BLaER1 treated with 17β-estradiol and CSF1 and Interleukin-3, amounts not matched to agents 10 nM and 100 nM (cell line): ENCODE measurements at regions not wholly inside any gene's neighbourhood (a gene's known extent, or its start where the extent isn't known, plus 50 kb on each side); places are given as distances from the start of the nearest gene placed in this dataset.
"Not testable (repeated sequence)": the region's sequence is repeated elsewhere in the genome, so short reads cannot be mapped to it uniquely, and the experiment has no call there.

Experiments
- H3K27ac ChIP-seq, 11 experiments: shearing (Covaris generic); formaldehyde crosslinking; 2 replicates each; pipeline ENCODE4 v1.8.1; 2022
- H3K27me3 ChIP-seq, 11 experiments: shearing (Covaris generic); formaldehyde crosslinking; 2 replicates each; pipeline ENCODE4 v1.8.1; 2022
- H3K36me3 ChIP-seq, 11 experiments: shearing (Covaris generic); formaldehyde crosslinking; 2 replicates each; pipeline ENCODE4 v1.8.1; 2022
- H3K4me1 ChIP-seq, 10 experiments: shearing (Covaris generic); formaldehyde crosslinking; 2 replicates each; pipeline ENCODE4 v1.8.1; 2022
- H3K4me2 ChIP-seq, 11 experiments: shearing (Covaris generic); formaldehyde crosslinking; 2 replicates each; pipeline ENCODE4 v1.8.1; 2022
- H3K4me3 ChIP-seq, 10 experiments: shearing (Covaris generic); formaldehyde crosslinking; 2 replicates each; pipeline ENCODE4 v1.8.1; 2022
- H3K9ac ChIP-seq, 11 experiments: shearing (Covaris generic); formaldehyde crosslinking; 2 replicates each; pipeline ENCODE4 v1.8.1; 2022
- H3K9me3 ChIP-seq, 11 experiments: shearing (Covaris generic); formaldehyde crosslinking; replicated peaks in 1 of 11; 2 replicates each; pipeline ENCODE4 v1.8.1; 2022
- H4K20me1 ChIP-seq, 11 experiments: shearing (Covaris generic); formaldehyde crosslinking; 2 replicates each; pipeline ENCODE4 v1.8.1; 2022
- Cebpa-rat ChIP-seq, 11 experiments: shearing (Covaris generic); IDR thresholded peaks; 2 replicates each; pipeline ENCODE4 v1.8.1; 2022

GRCh38 chr2:35819033-35819432, 536.5 kb upstream of the CRIM1 start:
- Histone ChIP-seq H3K27me3 (no peaks in the 10 kb centered on the region), H3K36me3 (no peaks in the 10 kb centered on the region), H3K4me3 (no peak overlapping the region), H3K9ac (no peak overlapping the region), H3K9me3 (no peaks in the 10 kb centered on the region), H3K4me2 (no peak overlapping the region), H3K4me1 (no peaks in the 10 kb centered on the region), H3K27ac (no peak overlapping the region), H4K20me1 (no peaks in the 10 kb centered on the region)
- no peak for TF ChIP-seq Cebpa-rat (IDR thresholded peaks at IDR 0.05)

- H3K4me2 ChIP-seq, H3K9me3 ChIP-seq, H3K27ac ChIP-seq, H3K36me3 ChIP-seq, H3K4me1 ChIP-seq, H3K4me3 ChIP-seq, H3K9ac ChIP-seq, H3K27me3 ChIP-seq, H4K20me1 ChIP-seq: not testable (repeated sequence)
These were observed 537.2 kb upstream of the CRIM1 start for GRCh38 chr2:35818359-35818758.

- H3K27me3 ChIP-seq, H3K4me1 ChIP-seq, H3K4me2 ChIP-seq, H3K9ac ChIP-seq, H3K27ac ChIP-seq, H4K20me1 ChIP-seq, H3K36me3 ChIP-seq, H3K9me3 ChIP-seq, H3K4me3 ChIP-seq: not testable (repeated sequence)
These were observed 541.0 kb upstream of the CRIM1 start for GRCh38 chr2:35814597-35814996.

GRCh38 chr2:35803126-35803525, 552.5 kb upstream of the CRIM1 start:
- Histone ChIP-seq H3K9ac (no peak overlapping the region), H3K9me3 (peaks cover 0 to 4% (median 0%) of the 10 kb centered on the region in 11 experiments; a peak in 1 of 22 replicates)

GRCh38 chr2:35794796-35795450, 560.7 kb upstream of the CRIM1 start:
- Histone ChIP-seq H3K4me3 (no peak overlapping the region), H3K9ac (no peak overlapping the region), H3K4me2 (no peak overlapping the region), H3K27me3 (no peaks in the 10 kb centered on the region), H3K27ac (no peak overlapping the region), H3K4me1 (no peaks in the 10 kb centered on the region), H3K9me3 (0 out of 22 replicates have a peak, but pooled peaks cover 0 to 2% (median 0%) of the 10 kb centered on the region in 11 experiments), H4K20me1 (no peaks in the 10 kb centered on the region), H3K36me3 (no peaks in the 10 kb centered on the region)
- TF ChIP-seq Cebpa-rat (IDR thresholded peaks at IDR 0.05), result no peak

More at GRCh38 chr2:35803126-35803525, 552.5 kb upstream of the CRIM1 start:
- Histone ChIP-seq H3K4me2 (peak overlapping the region in 3 of 11 experiments; percentile 24 to 43 (median 36); a peak in 4 of 22 replicates), H4K20me1 (no peaks in the 10 kb centered on the region), H3K36me3 (no peaks in the 10 kb centered on the region), H3K4me3 (no peak overlapping the region), H3K27ac (no peak overlapping the region), H3K27me3 (no peaks in the 10 kb centered on the region), H3K4me1 (peaks cover 0 to 6% (median 0%) of the 10 kb centered on the region in 10 experiments; a peak in 3 of 20 replicates)
- TF ChIP-seq Cebpa-rat (IDR thresholded peaks at IDR 0.05), result no peak

GRCh38 chr2:35790292-35790691, 565.3 kb upstream of the CRIM1 start:
- H3K4me1 ChIP-seq, result no peaks in the 10 kb centered on the region
- no peak for TF ChIP-seq Cebpa-rat (IDR thresholded peaks at IDR 0.05)
- H3K36me3 ChIP-seq, result no peaks in the 10 kb centered on the region
- H3K4me2 ChIP-seq, result no peak overlapping the region
- H3K27me3 ChIP-seq, result no peaks in the 10 kb centered on the region
- H3K9ac ChIP-seq, result no peak overlapping the region
- H3K27ac ChIP-seq, result no peak overlapping the region
- no peak overlapping the region for H3K4me3 ChIP-seq
- H4K20me1 ChIP-seq, result no peaks in the 10 kb centered on the region
- peaks cover 11 to 31% (median 24%) of the 10 kb centered on the region in 11 experiments; a peak in 21 of 22 replicates for H3K9me3 ChIP-seq

- Histone ChIP-seq H3K27me3 (no peaks in the 10 kb centered on the region), H3K27ac (no peak overlapping the region), H4K20me1 (no peaks in the 10 kb centered on the region), H3K9ac (no peak overlapping the region), H3K4me3 (no peak overlapping the region), H3K4me1 (no peaks in the 10 kb centered on the region), H3K36me3 (no peaks in the 10 kb centered on the region), H3K4me2 (no peak overlapping the region), H3K9me3 (peaks cover 11 to 31% (median 24%) of the 10 kb centered on the region in 11 experiments; a peak in 21 of 22 replicates)
- no peak for TF ChIP-seq Cebpa-rat (IDR thresholded peaks at IDR 0.05)
These were observed 567.0 kb upstream of the CRIM1 start for GRCh38 chr2:35788543-35788942.

- no peaks in the 10 kb centered on the region for H4K20me1 ChIP-seq
- H3K4me3 ChIP-seq, result no peak overlapping the region
- peaks cover 11 to 31% (median 24%) of the 10 kb centered on the region in 11 experiments; a peak in 21 of 22 replicates for H3K9me3 ChIP-seq
- H3K27ac ChIP-seq, result no peak overlapping the region
- no peaks in the 10 kb centered on the region for H3K36me3 ChIP-seq
- H3K4me1 ChIP-seq, result no peaks in the 10 kb centered on the region
- H3K9ac ChIP-seq, result no peak overlapping the region
- H3K4me2 ChIP-seq, result no peak overlapping the region
- no peaks in the 10 kb centered on the region for H3K27me3 ChIP-seq
- TF ChIP-seq Cebpa-rat (IDR thresholded peaks at IDR 0.05), result no peak
These were observed 568.1 kb upstream of the CRIM1 start for GRCh38 chr2:35787302-35788031.

GRCh38 chr2:35785564-35785963, 570.0 kb upstream of the CRIM1 start:
- no peak overlapping the region for H3K9ac ChIP-seq
- peaks cover 11 to 42% (median 28%) of the 10 kb centered on the region in 11 experiments; a peak in 21 of 22 replicates for H3K9me3 ChIP-seq
- H4K20me1 ChIP-seq, result no peaks in the 10 kb centered on the region
- H3K4me2 ChIP-seq, result no peak overlapping the region
- H3K27me3 ChIP-seq, result no peaks in the 10 kb centered on the region
- H3K27ac ChIP-seq, result no peak overlapping the region
- TF ChIP-seq Cebpa-rat (IDR thresholded peaks at IDR 0.05), result no peak
- H3K4me3 ChIP-seq, result no peak overlapping the region
- H3K36me3 ChIP-seq, result no peaks in the 10 kb centered on the region
- H3K4me1 ChIP-seq, result no peaks in the 10 kb centered on the region

- H3K27ac ChIP-seq, result no peak overlapping the region
- TF ChIP-seq Cebpa-rat (IDR thresholded peaks at IDR 0.05), result no peak
- no peaks in the 10 kb centered on the region for H4K20me1 ChIP-seq
- H3K9me3 ChIP-seq, result peaks cover 11 to 42% (median 28%) of the 10 kb centered on the region in 11 experiments; a peak in 21 of 22 replicates
- H3K4me1 ChIP-seq, result no peaks in the 10 kb centered on the region
- H3K9ac ChIP-seq, result no peak overlapping the region
- no peak overlapping the region for H3K4me2 ChIP-seq
- no peaks in the 10 kb centered on the region for H3K27me3 ChIP-seq
- H3K36me3 ChIP-seq, result no peaks in the 10 kb centered on the region
- H3K4me3 ChIP-seq, result no peak overlapping the region
These were observed 570.8 kb upstream of the CRIM1 start for GRCh38 chr2:35784777-35785176.
